Ascending aorta (tissue), 2 donors: ENCODE measurements at regions not wholly inside any gene's neighbourhood (a gene's known extent, or its start where the extent isn't known, plus 50 kb on each side); places are given as distances from the start of the nearest gene placed in this dataset.

Experiments used
- DNase-seq, 2 donors: peaks; one replicate each; pipeline ENCODE4 v3.0.0-alpha.2; 2019; ENCODE audit warnings: low spot score in 2 of 2
- H3K27ac ChIP-seq, 2 donors: fragments of 200-600 bp; sonication (generic); one replicate each; pipeline ENCODE4 v1.5.1; 2016 to 2017; ENCODE audit warnings: mild to moderate bottlenecking in 1 of 2
- H3K27me3 ChIP-seq: fragments of 200-600 bp; sonication (generic); one replicate; pipeline ENCODE4 v1.5.1; 2017
- H3K36me3 ChIP-seq, 2 donors: fragments of 200-600 bp; sonication (generic); one replicate each; pipeline ENCODE4 v1.5.1; 2016
- H3K4me1 ChIP-seq, 2 donors: fragments of 200-600 bp; sonication (generic); one replicate each; pipeline ENCODE4 v1.5.1; 2016 to 2017; ENCODE audit warnings: mild to moderate bottlenecking in 1 of 2
- H3K4me3 ChIP-seq, 2 donors: fragments of 200-600 bp; sonication (generic); one replicate each; pipeline ENCODE4 v1.5.1; 2016 to 2017; ENCODE audit warnings: mild to moderate bottlenecking in 1 of 2
- H3K9me3 ChIP-seq, 2 donors: fragments of 200-600 bp; sonication (generic); one replicate each; pipeline ENCODE4 v1.5.1; 2016
- CTCF ChIP-seq, 3 experiments: fragments of 200-600 bp in 2 of 3; fragments of 450-650 bp in 1 of 3; sonication (generic) in 2 of 3; IDR thresholded peaks; one replicate each; pipeline ENCODE4 v1.5.1; 2016 to 2019; ENCODE audit warnings: antibody characterized with exemption in 3 of 3, mild to moderate bottlenecking in 1 of 3, moderate library complexity in 1 of 3
- intact Hi-C: fragments of 100-400 bp; cut with DNase I; formaldehyde crosslinking; loops from one replicate; pipeline ENCODE4 v1.15.1; 2023

DNA sequence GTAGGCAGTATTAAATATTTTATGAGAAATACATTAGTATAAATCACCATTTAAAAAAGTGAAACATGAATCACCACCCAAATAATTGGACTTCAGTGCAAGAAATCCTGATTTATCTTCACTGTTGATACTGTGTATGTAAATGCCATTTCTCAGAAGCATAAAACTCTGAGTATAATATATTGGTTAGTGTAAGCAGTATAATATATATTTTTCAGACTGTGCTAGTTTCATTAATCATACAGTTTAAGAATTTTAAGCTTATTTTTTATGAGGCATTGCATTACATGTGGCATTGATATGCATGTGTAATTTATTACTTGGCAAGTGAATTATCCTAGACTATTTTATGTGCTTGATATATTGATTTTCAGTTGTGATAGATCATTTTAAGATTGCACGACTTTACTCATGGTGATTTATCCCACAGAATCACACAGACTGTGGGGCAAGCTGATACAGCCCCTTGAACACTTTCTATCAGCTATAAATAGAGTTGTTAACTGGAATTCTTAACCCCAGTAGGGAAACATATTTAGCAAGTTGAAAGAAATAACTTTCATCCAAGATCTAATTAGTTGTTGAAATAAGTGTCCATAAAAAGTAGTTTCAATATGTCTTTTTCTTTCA, 403.5 kb downstream of the RPL10L start:
- Histone ChIP-seq H3K27ac (no peak overlapping the region), H3K4me1 (no peaks in the 10 kb centered on the region), H3K36me3 (no peaks in the 10 kb centered on the region), H3K4me3 (no peak overlapping the region), H3K27me3 (no peaks in the 10 kb centered on the region), H3K9me3 (no peaks in the 10 kb centered on the region)
- DNase-seq, result no peak
- TF ChIP-seq CTCF (IDR thresholded peaks at IDR 0.05), result no peak
- intact Hi-C loops, result no loop called here

GRCh38 chr14:46245276-46245675, 406.3 kb downstream of the RPL10L start:
- H3K27ac ChIP-seq, result no peak overlapping the region
- no peak for TF ChIP-seq CTCF (IDR thresholded peaks at IDR 0.05)
- DNase-seq, result no peak
- no peaks in the 10 kb centered on the region for H3K36me3 ChIP-seq
- no peaks in the 10 kb centered on the region for H3K4me1 ChIP-seq
- H3K27me3 ChIP-seq, result no peaks in the 10 kb centered on the region
- no peak overlapping the region for H3K4me3 ChIP-seq
- intact Hi-C loops, result no loop called here
- no peaks in the 10 kb centered on the region for H3K9me3 ChIP-seq

- Histone ChIP-seq H3K9me3 (no peaks in the 10 kb centered on the region), H3K36me3 (no peaks in the 10 kb centered on the region), H3K4me3 (no peak overlapping the region), H3K27ac (no peak overlapping the region), H3K27me3 (no peaks in the 10 kb centered on the region), H3K4me1 (no peaks in the 10 kb centered on the region)
- no peak for DNase-seq
- intact Hi-C loops, result no loop called here
- TF ChIP-seq CTCF (IDR thresholded peaks at IDR 0.05), result no peak
Observed at GRCh38 chr14:46233786-46234185, 417.8 kb downstream of the RPL10L start.

DNA sequence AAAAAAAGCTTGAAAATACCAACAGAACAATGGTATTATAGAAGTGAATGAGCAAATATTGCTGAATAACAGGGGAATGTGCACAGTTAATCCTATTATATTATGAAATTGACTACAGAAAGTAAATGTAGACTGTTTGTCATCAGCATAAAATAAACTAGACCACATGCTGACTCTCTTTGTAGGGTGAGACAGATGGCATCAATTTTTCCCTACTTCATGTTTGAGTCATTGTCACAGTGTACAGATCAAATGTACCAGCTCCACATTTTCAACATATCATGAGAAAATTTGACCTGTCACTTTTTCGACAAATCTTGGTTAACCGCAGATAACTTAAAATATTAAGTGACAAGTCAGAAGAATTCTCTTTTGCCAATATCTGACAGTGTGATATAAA, 421.0 kb downstream of the RPL10L start:
- no peak for TF ChIP-seq CTCF (IDR thresholded peaks at IDR 0.05)
- Histone ChIP-seq H3K4me1 (no peaks in the 10 kb centered on the region), H3K36me3 (no peaks in the 10 kb centered on the region), H3K27me3 (no peaks in the 10 kb centered on the region), H3K9me3 (no peaks in the 10 kb centered on the region), H3K27ac (no peak overlapping the region), H3K4me3 (no peak overlapping the region)
- intact Hi-C loops, result no loop called here
- DNase-seq, result no peak

DNA sequence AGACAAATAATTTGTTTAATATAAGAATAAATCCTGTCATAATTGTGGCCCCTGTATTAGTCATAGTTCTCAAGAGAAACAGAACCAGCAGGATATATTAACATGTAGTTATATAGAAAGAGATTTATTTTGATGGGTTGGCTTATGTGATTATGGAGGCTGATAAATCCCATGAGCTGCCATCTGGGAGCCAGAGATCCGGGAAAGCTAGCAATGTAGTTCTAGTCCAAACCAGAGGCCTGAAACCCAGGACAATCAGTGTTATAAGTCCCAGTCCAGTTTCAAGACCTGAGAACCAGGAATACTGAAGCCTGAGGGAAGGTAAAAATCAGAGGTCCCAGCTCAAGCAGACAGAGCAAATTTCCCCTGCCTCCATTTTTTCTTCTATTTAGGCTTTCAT, 435.8 kb downstream of the RPL10L start:
- intact Hi-C loops, result no loop called here
- no peak for TF ChIP-seq CTCF (IDR thresholded peaks at IDR 0.05)

GRCh38 chr14:46198676-46199075, 452.9 kb downstream of the RPL10L start:
- no peak for DNase-seq
- no peak overlapping the region for H3K27ac ChIP-seq
- no peak for TF ChIP-seq CTCF (IDR thresholded peaks at IDR 0.05)
- no peaks in the 10 kb centered on the region for H3K27me3 ChIP-seq
- H3K4me1 ChIP-seq, result no peaks in the 10 kb centered on the region
- no peak overlapping the region for H3K4me3 ChIP-seq
- intact Hi-C loops, result no loop called here
- H3K9me3 ChIP-seq, result no peaks in the 10 kb centered on the region
- H3K36me3 ChIP-seq, result no peaks in the 10 kb centered on the region

More for the DNA sequence above, 435.8 kb downstream of the RPL10L start:
- Histone ChIP-seq H3K27ac (no peak overlapping the region), H3K36me3 (no peaks in the 10 kb centered on the region), H3K4me3 (no peak overlapping the region), H3K4me1 (no peaks in the 10 kb centered on the region), H3K9me3 (no peaks in the 10 kb centered on the region), H3K27me3 (no peaks in the 10 kb centered on the region)
- DNase-seq, result no peak
